Upper lobe of left lung (tissue), 6 donors: ENCODE measurements at regions not wholly inside any gene's neighbourhood (a gene's known extent, or its start where the extent isn't known, plus 50 kb on each side); places are given as distances from the start of the nearest gene placed in this dataset.

Source experiments
- ATAC-seq, 2 donors: fragments of 200-7000 bp; cut with Tn5 transposase; one replicate each; pipeline ENCODE4 v1.9.1; 2022; ENCODE audit warnings: mild to moderate bottlenecking in 2 of 2, moderate library complexity in 2 of 2; ENCODE audit not compliant: low FRiP score in 2 of 2
- DNase-seq, 2 donors: peaks; one replicate each; pipeline ENCODE4 v3.0.0-alpha.2; 2019 to 2020
- H3K27ac ChIP-seq, 4 donors: fragments of 200-600 bp; sonication (generic); one replicate each; pipeline ENCODE4 v1.5.1; 2016 to 2019
- H3K27me3 ChIP-seq, 4 donors: fragments of 200-600 bp; sonication (generic); one replicate each; pipeline ENCODE4 v1.5.1; 2017 to 2019
- H3K36me3 ChIP-seq, 4 donors: fragments of 200-600 bp; sonication (generic); one replicate each; pipeline ENCODE4 v1.5.1; 2016 to 2019
- H3K4me1 ChIP-seq, 4 donors: fragments of 200-600 bp; sonication (generic); one replicate each; pipeline ENCODE4 v1.5.1; 2018 to 2019
- H3K4me3 ChIP-seq, 4 donors: fragments of 200-600 bp; sonication (generic); one replicate each; pipeline ENCODE4 v1.5.1; 2017 to 2019; ENCODE audit warnings: mild to moderate bottlenecking in 2 of 4, moderate library complexity in 1 of 4
- H3K9me3 ChIP-seq, 4 donors: fragments of 200-600 bp; sonication (generic); one replicate each; pipeline ENCODE4 v1.5.1; 2018 to 2019
- CTCF ChIP-seq, 6 experiments: fragments of 450-650 bp in 4 of 6; fragments of 200-600 bp in 2 of 6; sonication (generic) in 2 of 6; IDR thresholded peaks; one replicate each; pipeline ENCODE4 v1.5.1; 2016 to 2019; ENCODE audit warnings: antibody characterized with exemption in 6 of 6
- EP300 ChIP-seq, 4 donors: sonication (generic); formaldehyde crosslinking; IDR thresholded peaks; one replicate each; pipeline ENCODE4 v1.5.1; 2017; ENCODE audit warnings: antibody characterized with exemption in 4 of 4, control low read depth in 2 of 4
- POLR2A ChIP-seq, 4 donors: fragments of 450-650 bp; IDR thresholded peaks; one replicate each; pipeline ENCODE4 v1.5.1; 2016 to 2017; ENCODE audit warnings: antibody characterized with exemption in 4 of 4, mild to moderate bottlenecking in 2 of 4
- POLR2AphosphoS5 ChIP-seq, 2 donors: sonication (generic); formaldehyde crosslinking; IDR thresholded peaks; one replicate each; pipeline ENCODE4 v1.5.1; 2017; ENCODE audit warnings: antibody characterized with exemption in 2 of 2
- WGBS, 2 donors: methylation state at CpG; one replicate each; pipeline ENCODE4 v1.1.5; 2017 to 2018; 5-methylcytosine and 5-hydroxymethylcytosine counted together
- donor health status: DM: no; HTN: no; CAD: no; lungs with moderate emphysema.
- donor health status: DM: no; HTN: yes; CAD: no; lungs with severe emphysema.

GRCh38 chr15:88400084-88400483 is 67.1 kb downstream of the MRPL46 start:
- H3K9me3 ChIP-seq = no peaks in the 10 kb centered on the region
- H3K27ac ChIP-seq = no peak overlapping the region
- no peak for TF ChIP-seq POLR2A (IDR thresholded peaks at IDR 0.05)
- no peak for TF ChIP-seq EP300 (IDR thresholded peaks at IDR 0.05)
- TF ChIP-seq POLR2AphosphoS5 (IDR thresholded peaks at IDR 0.05) = no peak
- TF ChIP-seq CTCF (IDR thresholded peaks at IDR 0.05) = no peak
- no peak overlapping the region for H3K4me3 ChIP-seq
- H3K36me3 ChIP-seq = no peaks in the 10 kb centered on the region
- no peaks in the 10 kb centered on the region for H3K27me3 ChIP-seq
- WGBS, 2 donors = 59 to 83% methylated on average over 2 to 5 of the region's 5 CpGs
- DNase-seq (peak in 1 of 2 donors; percentile 15), ATAC-seq (no peak)
- H3K4me1 ChIP-seq = no peaks in the 10 kb centered on the region

GRCh38 chr15:88399021-88399685 is 68.0 kb downstream of the MRPL46 start:
- WGBS, 2 donors = 79 to 96% methylated on average over 7 to 9 of the region's 9 CpGs
- Histone ChIP-seq H3K4me1 (no peaks in the 10 kb centered on the region), H3K36me3 (no peaks in the 10 kb centered on the region), H3K27me3 (no peaks in the 10 kb centered on the region), H3K4me3 (no peak overlapping the region), H3K27ac (no peak overlapping the region), H3K9me3 (no peaks in the 10 kb centered on the region)
- no peak for TF ChIP-seq POLR2AphosphoS5 (IDR thresholded peaks at IDR 0.05)
- no peak for TF ChIP-seq POLR2A (IDR thresholded peaks at IDR 0.05)
- TF ChIP-seq EP300 (IDR thresholded peaks at IDR 0.05) = no peak
- TF ChIP-seq CTCF (IDR thresholded peaks at IDR 0.05) = no peak
- DNase-seq = no peak
- ATAC-seq = no peak

- TF ChIP-seq POLR2A (IDR thresholded peaks at IDR 0.05) (no peak), EP300 (IDR thresholded peaks at IDR 0.05) (no peak), POLR2AphosphoS5 (IDR thresholded peaks at IDR 0.05) (no peak), CTCF (IDR thresholded peaks at IDR 0.05) (no peak)
- DNase-seq = no peak
- no peak for ATAC-seq
- 88 to 95% methylated on average over 1 of the region's 1 CpG for WGBS, 2 donors
- Histone ChIP-seq H3K36me3 (no peaks in the 10 kb centered on the region), H3K9me3 (no peaks in the 10 kb centered on the region), H3K4me1 (no peaks in the 10 kb centered on the region), H3K27me3 (no peaks in the 10 kb centered on the region), H3K4me3 (no peak overlapping the region), H3K27ac (no peak overlapping the region)
Measured at GRCh38 chr15:88398011-88398410, 69.2 kb downstream of the MRPL46 start.

- H3K36me3 ChIP-seq = no peaks in the 10 kb centered on the region
- H3K4me3 ChIP-seq = no peak overlapping the region
- H3K27me3 ChIP-seq = no peaks in the 10 kb centered on the region
- no peak for DNase-seq
- TF ChIP-seq EP300 (IDR thresholded peaks at IDR 0.05) (no peak), POLR2A (IDR thresholded peaks at IDR 0.05) (no peak), POLR2AphosphoS5 (IDR thresholded peaks at IDR 0.05) (no peak), CTCF (IDR thresholded peaks at IDR 0.05) (no peak)
- no peaks in the 10 kb centered on the region for H3K9me3 ChIP-seq
- no peaks in the 10 kb centered on the region for H3K4me1 ChIP-seq
- ATAC-seq = no peak
- WGBS, 2 donors = 87 to 91% methylated on average over 6 of the region's 6 CpGs
- H3K27ac ChIP-seq = no peak overlapping the region
Measured at GRCh38 chr15:88397506-88397905, 69.7 kb downstream of the MRPL46 start.
